Head of caudate nucleus (tissue), 42 donors: ENCODE measurements at regions not wholly inside any gene's neighbourhood (a gene's known extent, or its start where the extent isn't known, plus 50 kb on each side); places are given as distances from the start of the nearest gene placed in this dataset.
"Not testable (repeated sequence)": the region's sequence is repeated elsewhere in the genome, so short reads cannot be mapped to it uniquely, and the experiment has no call there.

Experiments
- DNase-seq, 42 donors: peaks; one replicate each; pipeline versions ENCODE4 v3.0.0 to v3.0.0-alpha.2; 2020 to 2021; ENCODE audit warnings: mixed read lengths in 7 of 42
- intact Hi-C: fragments of 100-400 bp; cut with DNase I; formaldehyde crosslinking; loops from one replicate; pipeline ENCODE4 v1.15.0; 2022

DNA sequence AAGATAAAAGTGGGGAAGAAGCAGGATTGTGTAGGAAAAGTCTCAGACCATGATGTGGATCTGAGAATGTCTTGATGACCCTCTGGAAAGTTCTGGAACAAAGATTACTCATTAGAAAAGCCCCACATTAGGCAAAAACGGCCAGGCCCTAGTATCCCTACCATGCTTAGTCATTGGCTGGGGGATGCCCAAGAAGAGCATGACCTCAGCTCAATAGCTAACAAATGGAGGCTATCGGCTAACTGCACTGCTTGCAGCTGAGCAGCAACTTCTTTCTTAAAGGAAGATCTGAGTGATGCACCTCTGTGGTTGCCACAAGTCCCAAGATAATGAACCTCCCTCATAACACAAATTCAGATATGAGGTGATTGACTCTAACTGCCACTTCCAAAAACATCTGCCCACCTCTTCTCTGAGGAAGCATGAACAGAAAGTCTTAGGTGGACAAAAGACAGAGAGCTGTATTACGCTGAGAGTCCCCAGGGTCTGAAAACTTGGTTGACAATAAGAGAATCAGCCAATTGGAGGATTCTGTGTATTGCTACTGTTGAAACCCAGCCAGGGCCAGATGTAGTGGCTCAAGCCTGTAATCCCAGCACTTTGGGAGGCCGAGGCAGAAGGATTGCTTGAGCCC, 64.6 kb upstream of the AK4 start:
- intact Hi-C loops: no loop called here
- no peak for DNase-seq

DNA sequence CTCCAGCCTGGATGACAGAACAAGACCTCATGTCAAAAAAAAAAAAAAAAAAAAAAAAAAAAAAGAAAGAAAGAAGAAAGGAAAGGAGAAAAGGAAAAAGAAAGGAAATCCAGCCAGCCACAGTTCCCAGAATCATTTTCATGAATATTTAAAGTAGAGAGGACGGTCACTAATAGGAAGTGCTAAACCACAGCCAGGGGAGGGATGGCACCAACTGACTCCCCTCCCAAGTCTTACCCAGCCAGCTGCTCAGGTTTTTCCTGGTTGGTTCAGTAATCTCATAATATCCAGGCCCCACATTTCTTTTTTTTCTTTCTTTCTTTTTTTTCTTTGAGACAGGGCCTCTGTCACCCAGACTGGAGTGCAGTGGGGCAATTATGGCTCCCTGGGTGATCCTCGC, 63.9 kb upstream of the AK4 start:
- no peak for DNase-seq
- intact Hi-C loops: no loop called here

DNA sequence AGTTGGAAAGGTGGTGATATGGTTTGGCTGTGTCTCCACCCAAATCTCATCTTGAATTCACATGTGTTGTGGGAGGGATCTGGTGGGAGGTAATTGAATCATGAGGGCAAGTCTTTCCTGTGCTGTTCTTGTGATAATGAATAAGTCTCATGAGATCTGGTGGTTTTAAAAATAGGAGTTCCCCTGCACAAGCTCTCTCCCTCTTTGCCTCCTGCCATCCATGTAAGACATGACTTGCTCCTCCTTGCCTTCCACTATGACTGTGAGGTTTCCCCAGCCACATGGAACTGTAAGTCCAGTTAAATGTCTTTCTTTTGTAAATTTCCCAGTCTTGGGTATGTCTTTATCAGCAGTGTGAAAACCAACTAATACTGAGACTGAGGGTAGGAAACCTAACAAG, 60.5 kb upstream of the AK4 start:
- DNase-seq, intact Hi-C loops: not testable (repeated sequence)

DNA sequence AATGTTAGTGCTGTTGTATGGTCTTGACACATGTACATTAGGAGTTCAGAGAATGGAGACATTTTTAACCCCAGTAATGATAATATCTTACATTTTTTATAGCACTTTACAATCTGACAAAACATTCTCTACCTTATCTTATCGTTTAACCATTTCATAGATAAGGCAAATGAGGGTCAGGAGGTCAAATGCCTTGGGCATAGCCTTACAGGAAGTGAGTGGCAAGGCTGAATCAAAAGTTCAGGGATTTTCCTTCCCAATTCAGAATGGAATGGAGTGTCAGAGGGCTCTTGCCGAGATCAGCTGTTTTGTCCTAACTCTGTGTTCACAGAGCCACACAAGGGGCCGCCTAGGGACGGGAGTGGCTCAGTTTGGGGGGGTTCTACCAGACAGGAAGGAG, 57.6 kb upstream of the AK4 start:
- DNase-seq: no peak
- intact Hi-C loops: no loop called here

DNA sequence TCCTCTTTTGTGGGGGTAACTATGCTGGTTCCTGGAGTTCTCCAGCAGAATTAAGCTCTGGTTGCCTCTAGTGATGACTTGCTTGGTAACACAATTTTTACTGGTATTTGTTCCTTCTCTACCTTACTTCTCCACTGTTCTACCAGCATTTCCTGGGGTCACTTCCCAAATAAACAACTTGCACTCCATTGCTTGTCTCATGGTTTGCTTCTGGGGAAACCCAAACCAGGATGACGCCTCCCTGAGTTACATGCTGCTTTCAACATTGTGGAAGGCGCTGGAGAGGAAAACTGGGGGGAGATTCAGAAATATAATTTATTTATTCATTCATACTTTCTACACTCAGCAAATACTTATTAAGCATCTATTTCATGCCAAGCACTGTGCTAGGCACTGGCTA, 55.3 kb upstream of the AK4 start:
- intact Hi-C loops: no loop called here
- no peak for DNase-seq

DNA sequence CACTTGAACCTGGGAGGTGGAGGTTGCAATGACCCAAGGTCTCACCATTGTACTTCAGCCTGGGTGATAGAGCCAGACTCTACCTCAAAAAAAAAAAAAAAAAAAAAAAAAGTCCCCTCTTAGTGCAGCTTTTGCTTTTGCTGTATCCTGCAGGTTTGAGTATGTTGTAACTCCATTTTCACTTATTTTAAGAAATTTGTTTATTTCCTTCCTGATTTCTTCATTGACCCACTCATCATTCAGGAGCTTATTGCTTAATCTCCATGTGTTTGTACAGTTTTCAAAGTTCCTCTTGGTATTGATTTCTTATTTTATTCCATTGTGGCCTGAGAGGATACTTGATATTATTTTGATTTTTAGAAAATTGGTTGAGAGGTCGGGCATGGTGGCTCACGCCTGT, 50.9 kb upstream of the AK4 start:
- intact Hi-C loops: no loop called here
- DNase-seq: no peak
